GM13977 (cell line): ENCODE measurements at regions not wholly inside any gene's neighbourhood (a gene's known extent, or its start where the extent isn't known, plus 50 kb on each side); places are given as distances from the start of the nearest gene placed in this dataset.

Experiments
- DNase-seq: peaks from one replicate; pipeline ENCODE4 v3.0.0; 2012; ENCODE audit warnings: low spot score
- CTCF ChIP-seq: IDR thresholded peaks from 2 replicates; pipeline ENCODE4 v1.5.1; 2012; ENCODE audit warnings: mild to moderate bottlenecking, control low read depth; ENCODE audit not compliant: insufficient read depth; ENCODE audit errors: extremely low read depth, missing control alignments
- in situ Hi-C: fragments of 300-500 bp; cut with MboI; formaldehyde crosslinking; loops from one replicate; pipeline ENCODE4 v1.12.0; 2022; ENCODE audit warnings: low sequenced_read_pairs, low pct_unique_long_range_greater_than_20kb, mixed read lengths, inconsistent platforms; ENCODE audit not compliant: unreplicated experiment

- TF ChIP-seq CTCF = no peak
- in situ Hi-C loops = no loop called here
- DNase-seq = no peak
Observed at GRCh38 chr5:52107210-52107905, 680.4 kb upstream of the ITGA1 start.

DNA sequence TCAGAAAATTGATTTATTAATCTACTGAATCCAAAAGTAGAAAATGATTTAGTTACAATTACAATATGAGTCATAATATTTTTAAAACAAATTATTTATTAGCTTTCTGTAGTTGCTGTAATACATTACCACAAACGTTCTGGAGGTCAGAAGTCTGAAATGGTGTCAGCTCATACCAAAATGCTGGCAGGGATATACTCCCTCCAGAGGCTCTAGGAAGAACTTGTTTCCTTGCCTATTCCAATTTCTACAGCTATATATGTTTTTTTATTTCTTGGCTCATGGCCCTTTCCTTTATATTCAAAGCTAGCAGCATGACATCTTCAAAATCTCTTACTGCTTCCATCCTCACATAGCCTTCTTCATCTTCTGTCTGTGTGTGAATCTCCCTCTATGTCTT is 667.9 kb upstream of the ITGA1 start:
- no peak for DNase-seq
- in situ Hi-C loops = no loop called here
- no peak for TF ChIP-seq CTCF

DNA sequence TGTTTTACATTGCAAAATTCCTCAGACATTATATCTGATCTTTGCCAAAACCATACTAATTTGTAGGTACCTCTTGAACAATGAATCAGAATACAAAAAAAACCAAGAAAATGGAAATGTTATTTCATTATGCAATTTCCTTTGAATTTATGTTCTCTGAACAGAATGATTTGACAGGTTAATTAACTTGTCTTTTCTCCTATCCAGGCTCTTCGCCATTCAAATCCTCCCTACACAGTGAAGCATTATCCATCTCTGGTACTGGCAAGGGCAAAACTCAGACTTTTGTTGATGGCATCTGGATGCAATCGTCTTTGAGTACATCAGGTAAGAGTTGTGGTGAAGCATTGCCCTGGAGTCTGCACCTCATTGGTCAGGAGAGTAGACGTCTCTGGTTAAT is 655.7 kb upstream of the ITGA1 start:
- TF ChIP-seq CTCF = no peak
- no peak for DNase-seq
- in situ Hi-C loops = no loop called here

DNA sequence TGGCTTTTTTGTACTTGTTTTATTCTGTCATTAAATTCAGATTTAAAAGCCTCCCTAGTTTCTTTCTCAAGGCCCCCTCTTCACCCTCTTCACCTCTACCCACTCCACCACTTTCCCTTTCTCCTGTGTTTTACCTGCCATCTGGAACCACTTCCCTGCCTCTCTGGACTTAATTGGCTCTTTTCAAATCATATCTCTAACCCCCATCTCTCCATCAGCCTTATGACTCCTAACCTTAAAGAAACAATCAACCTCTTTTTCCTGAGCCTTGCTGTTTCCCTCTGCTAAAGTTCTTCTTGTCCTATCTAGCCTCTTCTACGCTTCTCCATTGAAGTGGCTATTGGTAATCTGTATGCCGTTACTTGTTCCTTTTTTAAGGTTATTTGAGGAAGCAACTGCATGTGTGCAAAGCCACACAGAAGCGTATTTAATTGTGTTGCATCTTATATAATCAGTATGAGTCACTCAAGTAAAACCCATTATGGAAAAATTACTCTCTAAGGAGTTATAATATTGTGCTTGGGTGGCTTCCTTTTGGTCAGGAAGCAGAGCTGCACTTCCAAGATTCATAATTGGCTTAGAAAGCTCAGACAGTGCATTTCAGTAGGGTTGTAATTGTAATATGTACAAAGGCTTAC is 653.6 kb upstream of the ITGA1 start:
- TF ChIP-seq CTCF = no peak
- in situ Hi-C loops = no loop called here

DNA sequence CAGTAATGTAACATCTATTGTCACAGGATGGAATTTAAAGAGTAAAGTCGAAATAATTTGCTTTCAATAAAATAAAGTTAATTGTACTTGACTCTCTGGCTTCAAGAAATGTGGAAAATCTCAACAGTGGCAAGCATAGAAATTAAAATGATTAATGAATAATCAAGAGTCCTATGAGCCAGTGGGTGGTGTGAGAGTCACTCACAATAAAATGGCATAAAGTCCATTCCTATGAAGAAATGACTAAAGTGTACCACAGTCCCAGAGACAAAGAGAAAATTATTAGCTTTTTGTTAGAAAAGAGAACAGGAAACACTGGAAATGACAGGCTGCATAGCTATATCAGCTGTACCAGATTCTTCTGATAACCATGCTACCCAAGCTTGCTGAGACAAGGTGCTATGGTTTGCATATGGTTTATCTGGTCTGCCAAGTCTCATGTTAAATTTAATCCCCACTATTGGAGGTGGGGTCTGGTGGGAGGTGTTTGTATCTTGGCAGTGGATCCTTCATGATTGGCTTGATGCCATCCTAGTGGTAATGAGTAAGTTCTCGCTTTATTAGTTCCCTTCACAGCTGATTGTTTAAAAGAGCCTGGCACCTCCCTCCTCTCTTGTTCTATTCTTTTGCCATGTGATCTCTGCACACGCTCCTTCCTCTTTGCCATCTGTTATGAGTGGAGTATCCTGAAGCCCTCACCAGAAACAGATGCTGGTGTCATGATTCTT is 647.7 kb upstream of the ITGA1 start:
- no peak for DNase-seq
- TF ChIP-seq CTCF = no peak
- in situ Hi-C loops = no loop called here

More for the DNA sequence above, 653.6 kb upstream of the ITGA1 start:
- DNase-seq = no peak

GRCh38 chr5:52148679-52149078 is 639.0 kb upstream of the ITGA1 start:
- no peak for TF ChIP-seq CTCF
- in situ Hi-C loops = no loop called here
- no peak for DNase-seq
